ENCODE measurements at regions not wholly inside any gene's neighbourhood (a gene's known extent, or its start where the extent isn't known, plus 50 kb on each side); places are given as distances from the start of the nearest gene placed in this dataset.

DNA sequence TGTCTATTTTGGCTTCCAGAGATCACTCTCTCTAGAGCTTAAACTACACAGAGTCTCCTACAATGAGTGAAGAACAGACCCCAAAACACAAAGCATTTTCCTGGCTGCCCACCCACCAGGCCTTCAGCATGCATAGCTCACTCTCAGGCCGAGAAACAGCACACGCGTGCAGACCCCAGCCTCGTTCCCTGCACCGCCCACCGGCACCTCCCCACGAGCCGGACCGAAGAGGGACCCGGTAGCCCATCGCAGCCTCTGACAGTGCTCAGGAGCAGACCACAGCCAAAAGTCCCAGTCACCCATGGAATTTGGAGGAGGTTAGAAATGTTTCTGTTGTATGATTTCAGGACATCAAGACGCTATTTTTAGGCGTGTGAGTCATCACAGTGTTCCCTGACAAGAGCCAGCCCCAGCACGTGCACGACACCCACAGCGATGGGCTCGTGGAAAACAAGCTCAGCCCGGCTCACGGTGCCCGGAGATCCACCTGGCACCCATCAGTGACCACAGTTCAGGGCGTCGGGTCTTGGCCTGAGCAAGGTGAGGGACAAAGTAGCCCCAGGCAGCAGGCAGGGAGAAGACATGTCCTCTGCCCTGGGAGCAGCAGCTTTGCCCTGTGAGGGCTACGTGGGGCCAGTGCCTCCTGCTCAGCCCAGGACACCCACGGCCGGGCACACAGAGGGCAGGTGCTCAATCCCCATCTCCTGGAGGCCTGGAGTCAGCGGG is 50.1 kb upstream of the SPACA7 start:
- TF ChIP-seq, protein P1, sequence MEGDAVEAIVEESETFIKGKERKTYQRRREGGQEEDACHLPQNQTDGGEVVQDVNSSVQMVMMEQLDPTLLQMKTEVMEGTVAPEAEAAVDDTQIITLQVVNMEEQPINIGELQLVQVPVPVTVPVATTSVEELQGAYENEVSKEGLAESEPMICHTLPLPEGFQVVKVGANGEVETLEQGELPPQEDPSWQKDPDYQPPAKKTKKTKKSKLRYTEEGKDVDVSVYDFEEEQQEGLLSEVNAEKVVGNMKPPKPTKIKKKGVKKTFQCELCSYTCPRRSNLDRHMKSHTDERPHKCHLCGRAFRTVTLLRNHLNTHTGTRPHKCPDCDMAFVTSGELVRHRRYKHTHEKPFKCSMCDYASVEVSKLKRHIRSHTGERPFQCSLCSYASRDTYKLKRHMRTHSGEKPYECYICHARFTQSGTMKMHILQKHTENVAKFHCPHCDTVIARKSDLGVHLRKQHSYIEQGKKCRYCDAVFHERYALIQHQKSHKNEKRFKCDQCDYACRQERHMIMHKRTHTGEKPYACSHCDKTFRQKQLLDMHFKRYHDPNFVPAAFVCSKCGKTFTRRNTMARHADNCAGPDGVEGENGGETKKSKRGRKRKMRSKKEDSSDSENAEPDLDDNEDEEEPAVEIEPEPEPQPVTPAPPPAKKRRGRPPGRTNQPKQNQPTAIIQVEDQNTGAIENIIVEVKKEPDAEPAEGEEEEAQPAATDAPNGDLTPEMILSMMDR (IDR thresholded peaks at IDR 0.05), result no peak
- TF ChIP-seq POLR2AphosphoS5 (IDR thresholded peaks at IDR 0.05) (no peak), POLR2A (IDR thresholded peaks at IDR 0.05) (no peak)
